Hepatocyte (in vitro differentiated cells): ENCODE measurements at regions not wholly inside any gene's neighbourhood (a gene's known extent, or its start where the extent isn't known, plus 50 kb on each side); places are given as distances from the start of the nearest gene placed in this dataset.

Experiments used
- CTCF ChIP-seq: fragments of 200-600 bp; sonication (generic); IDR thresholded peaks from 2 replicates; pipeline ENCODE4 v1.5.1; 2016; ENCODE audit warnings: antibody characterized with exemption, mild to moderate bottlenecking; ENCODE audit not compliant: poor library complexity
- EZH2 ChIP-seq: fragments of 200-600 bp; sonication (generic); IDR thresholded peaks from 2 replicates; pipeline ENCODE4 v1.6.1; 2016; ENCODE audit warnings: antibody characterized with exemption, mild to moderate bottlenecking, borderline replicate concordance

GRCh38 chr17:65349916-65350315 lies 211.5 kb downstream of the AXIN2 start:
- no peak for TF ChIP-seq EZH2
- no peak for TF ChIP-seq CTCF
